HCT116 (cell line): ENCODE measurements at regions not wholly inside any gene's neighbourhood (a gene's known extent, or its start where the extent isn't known, plus 50 kb on each side); places are given as distances from the start of the nearest gene placed in this dataset.

ENCODE experiments used
- ATAC-seq: fragments of 200-7000 bp; cut with Tn5 transposase; 2 replicates; pipeline ENCODE4 v1.9.1; 2020; ENCODE audit warnings: mild to moderate bottlenecking, moderate library complexity
- BruUV-seq: library from RNA; stranded (reverse); fragments of 400-500 nt; replicated peaks from 2 replicates; lab custom pipeline; 2021; lab: Mats Ljungman, UMichigan
- CTCF ChIA-PET: fragments of 300-600 bp; sonication (Branson Sonifier 250); formaldehyde crosslinking; loops from one replicate; lab custom pipeline; 2021; ENCODE audit warnings: antibody characterized with exemption; lab: Charles Lee
- POLR2A ChIA-PET: fragments of 300-600, 350-600 bp; sonication (Branson Sonifier 250); formaldehyde crosslinking; loops from one replicate; lab custom pipeline; 2021; ENCODE audit warnings: antibody characterized with exemption; lab: Charles Lee
- RAD21 ChIA-PET, 2 experiments: fragments of 300-600 bp; sonication (Branson Sonifier 250); formaldehyde crosslinking; loops; one replicate each; lab custom pipeline; 2023; ENCODE audit warnings: low total read pairs in 2 of 2; ENCODE audit not compliant: uncharacterized antibody in 2 of 2, unreplicated experiment in 2 of 2, low non-redundant PET in 1 of 2; lab: Charles Lee
- DNase-seq: peaks from one replicate; pipeline ENCODE4 v3.0.0-alpha.2; 2010; ENCODE audit warnings: low read depth, low spot score
- H2AFZ ChIP-seq: fragments of 200-600 bp; shearing (Covaris generic), sonication (generic); 2 replicates; pipeline ENCODE4 v1.6.1; 2017; ENCODE audit warnings: low read depth, mixed run types, mixed read lengths, antibody characterized with exemption, low read length; ENCODE audit not compliant: poor library complexity, severe bottlenecking
- H3K27ac ChIP-seq: 2 replicates; pipeline ENCODE4 v1.5.1; 2012; ENCODE audit warnings: low read depth, low read length
- H3K27me3 ChIP-seq: fragments of 200-600 bp; sonication (generic); 2 replicates; pipeline ENCODE4 v1.6.1; 2016; ENCODE audit warnings: mixed run types, low read length, mixed read lengths; ENCODE audit not compliant: insufficient read depth
- H3K36me3 ChIP-seq, 2 experiments: fragments of 200-500 bp in 1 of 2; fragments of 200-600 bp in 1 of 2; sonication (Bioruptor generic) in 1 of 2; sonication (generic) in 1 of 2; 2 replicates each; pipeline versions ENCODE4 v1.5.1 to v1.6.1; 2014 to 2016; ENCODE audit warnings: low read length in 2 of 2, inconsistent platforms in 1 of 2, mixed read lengths in 1 of 2, mixed run types in 1 of 2; ENCODE audit not compliant: insufficient read depth in 2 of 2, control insufficient read depth in 1 of 2
- H3K4me1 ChIP-seq, 2 experiments: fragments of 200-600 bp in 1 of 2; sonication (generic) in 1 of 2; 2 replicates each; pipeline versions ENCODE4 v1.5.1 to v1.6.1; 2012 to 2017; ENCODE audit warnings: low read length in 2 of 2, inconsistent platforms in 1 of 2, mild to moderate bottlenecking in 1 of 2, mixed read lengths in 1 of 2, mixed run types in 1 of 2, moderate library complexity in 1 of 2; ENCODE audit not compliant: insufficient read depth in 2 of 2, control insufficient read depth in 1 of 2
- H3K4me2 ChIP-seq: fragments of 200-600 bp; sonication (generic); 2 replicates; pipeline ENCODE4 v1.6.1; 2017; ENCODE audit warnings: mixed run types, low read length, mixed read lengths
- H3K4me3 ChIP-seq, 2 experiments: fragments of 200-600 bp in 1 of 2; sonication (generic) in 1 of 2; replicated peaks in 1 of 2; 2 replicates each; pipeline ENCODE4 v1.5.1; 2011 to 2016; ENCODE audit warnings: low read length in 2 of 2, control low read depth in 1 of 2, low read depth in 1 of 2, mild to moderate bottlenecking in 1 of 2, mixed read lengths in 1 of 2, mixed run types in 1 of 2
- H3K79me2 ChIP-seq: fragments of 200-600 bp; sonication (generic); 2 replicates; pipeline ENCODE4 v1.6.1; 2017; ENCODE audit warnings: mild to moderate bottlenecking, mixed run types, low read length, moderate library complexity, mixed read lengths; ENCODE audit not compliant: insufficient read depth
- H3K9ac ChIP-seq: fragments of 200-600 bp; sonication (generic); 2 replicates; pipeline ENCODE4 v1.6.1; 2016; ENCODE audit warnings: low read length, mixed read lengths
- H3K9me2 ChIP-seq: fragments of 200-600 bp; sonication (generic), shearing (Covaris generic); 2 replicates; pipeline ENCODE4 v1.6.1; 2017; ENCODE audit warnings: mixed run types, mild to moderate bottlenecking, moderate library complexity; ENCODE audit not compliant: insufficient read depth
- H3K9me3 ChIP-seq, 2 experiments: fragments of 200-500 bp in 1 of 2; fragments of 200-600 bp in 1 of 2; sonication (Bioruptor generic) in 1 of 2; sonication (generic) in 1 of 2; 2 replicates each; pipeline ENCODE4 v1.6.1; 2014 to 2017; ENCODE audit warnings: low read length in 2 of 2, mixed read lengths in 2 of 2, inconsistent platforms in 1 of 2, low read depth in 1 of 2, mild to moderate bottlenecking in 1 of 2, mixed run types in 1 of 2, moderate library complexity in 1 of 2; ENCODE audit not compliant: control insufficient read depth in 1 of 2, insufficient read depth in 1 of 2
- H4K20me1 ChIP-seq: fragments of 200-600 bp; sonication (generic), shearing (Covaris generic); 2 replicates; pipeline ENCODE4 v1.6.1; 2017; ENCODE audit warnings: mixed run types, mild to moderate bottlenecking, moderate library complexity; ENCODE audit not compliant: insufficient read depth
- ATF3 ChIP-seq: IDR thresholded peaks from 2 replicates; pipeline ENCODE4 v1.6.1; 2012
- EGR1 ChIP-seq: IDR thresholded peaks from 2 replicates; pipeline ENCODE4 v1.6.1; 2012; ENCODE audit warnings: low read depth
- FOSL1 ChIP-seq: IDR thresholded peaks from 2 replicates; pipeline ENCODE4 v1.6.1; 2012; ENCODE audit warnings: low read depth
- JUND ChIP-seq: IDR thresholded peaks from 2 replicates; pipeline ENCODE4 v1.6.1; 2012
- SIN3A ChIP-seq: IDR thresholded peaks from 2 replicates; pipeline ENCODE4 v1.6.1; 2012; ENCODE audit warnings: low read depth
- ZFX ChIP-seq: fragments of 450-650 bp; IDR thresholded peaks from 2 replicates; pipeline ENCODE4 v1.6.1; 2017
- ZNF274 ChIP-seq: fragments of 200-500 bp; sonication (Bioruptor generic); IDR thresholded peaks from 2 replicates; pipeline ENCODE4 v1.6.1; 2014; ENCODE audit warnings: mild to moderate bottlenecking, low read depth, low read length, inconsistent platforms
- intact Hi-C: fragments of 100-400 bp; cut with micrococcal nuclease; formaldehyde crosslinking; loops from 2 replicates; pipeline ENCODE4 v1.10.0; 2022

- Histone ChIP-seq H3K4me1 (no peaks in the 10 kb centered on the region), H3K36me3 (no peaks in the 10 kb centered on the region), H3K9me3 (no peaks in the 10 kb centered on the region), H3K27ac (no peak overlapping the region), H4K20me1 (no peaks in the 10 kb centered on the region), H3K4me2 (no peak overlapping the region), H3K79me2 (no peaks in the 10 kb centered on the region), H3K27me3 (no peaks in the 10 kb centered on the region), H3K4me3 (no peak overlapping the region), H3K9me2 (no peaks in the 10 kb centered on the region), H3K9ac (no peak overlapping the region), H2AFZ (no peak overlapping the region)
- DNase-seq (no peak), ATAC-seq (no peak)
- CTCF ChIA-PET, result interaction anchor here (0.7 kb wide), 1 partner anchor 69 kb away, joined by 3 read pairs; no protein-coding TSS in a partner anchor
- POLR2A ChIA-PET, result no interaction called here
- no TSS peak for BruUV-seq
- RAD21 ChIA-PET, result no interaction called here
- TF ChIP-seq FOSL1 (no peak), ZFX (no peak), SIN3A (no peak), ATF3 (no peak), EGR1 (no peak)
- intact Hi-C loops, result no loop called here
Observed at GRCh38 chr18:54030434-54030833, 194.0 kb downstream of the MBD2 start.

- Histone ChIP-seq H3K4me2 (no peak overlapping the region), H3K4me1 (no peaks in the 10 kb centered on the region), H3K9me2 (no peaks in the 10 kb centered on the region), H3K9me3 (no peaks in the 10 kb centered on the region), H3K27me3 (no peaks in the 10 kb centered on the region), H2AFZ (no peak overlapping the region), H4K20me1 (no peaks in the 10 kb centered on the region), H3K36me3 (no peaks in the 10 kb centered on the region), H3K9ac (no peak overlapping the region), H3K79me2 (no peaks in the 10 kb centered on the region), H3K4me3 (no peak overlapping the region), H3K27ac (no peak overlapping the region)
- POLR2A ChIA-PET, result no interaction called here
- intact Hi-C loops, result no loop called here
- BruUV-seq, result no TSS peak
- CTCF ChIA-PET, result no interaction called here
- no peak for TF ChIP-seq JUND
- TF ChIP-seq ZNF274, result no peak
- ATAC-seq (no peak), DNase-seq (no peak)
- RAD21 ChIA-PET, result no interaction called here
Observed at GRCh38 chr18:54023471-54023870, 201.0 kb downstream of the MBD2 start.
